Central memory CD8-positive, alpha-beta T cell (primary cell): ENCODE measurements at regions not wholly inside any gene's neighbourhood (a gene's known extent, or its start where the extent isn't known, plus 50 kb on each side); places are given as distances from the start of the nearest gene placed in this dataset.
"Not testable (repeated sequence)": the region's sequence is repeated elsewhere in the genome, so short reads cannot be mapped to it uniquely, and the experiment has no call there.

Experiments
- ATAC-seq: fragments of 150-1000 bp; cut with Tn5 transposase; replicated peaks from 2 replicates; pipeline ENCODE4 v1.10.0; 2022; ENCODE audit warnings: mild to moderate bottlenecking, moderate FRiP score, moderate number of reproducible peaks; ENCODE audit not compliant: poor library complexity, severe bottlenecking; ENCODE audit errors: extremely low read depth
- DNase-seq, 2 donors: peaks; one replicate each; pipeline ENCODE4 v3.0.0; 2021; ENCODE audit warnings: low spot score in 2 of 2
- H3K27ac Mint-ChIP-seq: one replicate; pipeline ENCODE4 v1.8.0; 2022; ENCODE audit warnings: low read depth, mild to moderate bottlenecking, moderate library complexity, mixed read lengths
- H3K27me3 Mint-ChIP-seq: one replicate; pipeline ENCODE4 v1.8.0; 2022; ENCODE audit warnings: mixed read lengths
- H3K36me3 Mint-ChIP-seq: one replicate; pipeline ENCODE4 v1.8.0; 2022; ENCODE audit warnings: mild to moderate bottlenecking, moderate library complexity, mixed read lengths; ENCODE audit not compliant: insufficient read depth
- H3K4me1 Mint-ChIP-seq: one replicate; pipeline ENCODE4 v1.8.0; 2022; ENCODE audit warnings: mixed read lengths
- H3K4me3 Mint-ChIP-seq: one replicate; pipeline ENCODE4 v1.8.0; 2022; ENCODE audit warnings: mild to moderate bottlenecking, moderate library complexity, mixed read lengths
- H3K9me3 Mint-ChIP-seq: one replicate; pipeline ENCODE4 v1.8.0; 2022; ENCODE audit warnings: mixed read lengths

- not testable (repeated sequence) for H3K9me3 Mint-ChIP-seq, H3K27ac Mint-ChIP-seq, DNase-seq, H3K4me3 Mint-ChIP-seq, H3K4me1 Mint-ChIP-seq, H3K36me3 Mint-ChIP-seq, ATAC-seq
- H3K27me3 Mint-ChIP-seq, result peaks cover 84% of the 10 kb centered on the region
Measured at GRCh38 chr5:42868417-42868816, 56.7 kb upstream of the SELENOP start.

DNA sequence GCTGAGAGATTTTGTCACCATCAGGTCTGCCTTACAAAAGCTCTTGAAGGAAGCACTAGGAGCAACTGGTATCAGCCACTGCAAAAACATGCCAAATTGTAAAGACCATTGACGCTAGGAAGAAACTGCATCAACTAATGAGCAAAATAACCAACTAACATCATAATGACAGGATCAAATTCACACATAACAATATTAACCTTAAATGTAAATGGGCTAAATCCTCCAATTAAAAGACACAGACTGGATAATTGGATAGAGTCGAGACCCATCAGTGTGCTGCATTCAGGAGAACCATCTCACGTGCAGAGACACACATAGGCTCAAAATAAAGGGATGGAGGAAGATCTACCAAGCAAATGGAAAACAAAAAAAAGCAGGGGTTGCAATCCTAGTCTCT, 53.1 kb upstream of the SELENOP start:
- ATAC-seq, H3K9me3 Mint-ChIP-seq: not testable (repeated sequence)

More for the DNA sequence above, 53.1 kb upstream of the SELENOP start:
- not testable (repeated sequence) for H3K4me1 Mint-ChIP-seq, H3K27ac Mint-ChIP-seq, H3K4me3 Mint-ChIP-seq, H3K36me3 Mint-ChIP-seq, DNase-seq
- H3K27me3 Mint-ChIP-seq, result peaks cover 77% of the 10 kb centered on the region
